GM18868 (cell line): ENCODE measurements at regions not wholly inside any gene's neighbourhood (a gene's known extent, or its start where the extent isn't known, plus 50 kb on each side); places are given as distances from the start of the nearest gene placed in this dataset.
"Not testable (repeated sequence)": the region's sequence is repeated elsewhere in the genome, so short reads cannot be mapped to it uniquely, and the experiment has no call there.

Experiments
- ATAC-seq: cut with Tn5 transposase; IDR thresholded peaks from one replicate; pipeline ENCODE4 v1.9.1; 2021; ENCODE audit warnings: mild to moderate bottlenecking, moderate library complexity; ENCODE audit not compliant: unreplicated experiment

DNA sequence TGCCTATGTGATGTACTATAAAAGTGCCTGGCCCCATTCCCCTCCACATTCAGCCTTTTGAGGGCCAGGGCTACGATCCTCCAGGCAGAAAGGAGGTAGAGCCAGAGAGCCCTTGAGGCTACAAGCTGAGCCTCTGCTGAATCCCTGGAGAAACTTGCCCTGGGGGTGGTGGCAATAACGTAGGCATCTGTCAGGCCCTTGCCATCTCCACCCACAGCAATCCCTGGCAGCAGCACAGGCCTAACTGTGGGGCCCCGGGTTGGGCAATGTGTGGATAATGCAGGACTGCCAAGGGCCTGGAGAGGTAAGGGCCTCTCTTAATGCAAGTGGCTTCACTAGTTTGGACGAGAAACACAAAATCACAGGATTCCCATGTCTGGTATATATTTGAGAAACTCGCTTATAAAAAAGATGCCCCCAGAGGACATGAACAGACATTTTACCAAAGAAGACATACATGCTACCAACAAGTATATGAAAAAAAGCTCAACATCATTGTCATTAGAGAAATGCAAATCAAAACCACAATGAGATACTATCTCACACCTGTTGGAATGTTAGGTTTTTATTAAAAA lies 99.0 kb downstream of the QRSL1 start:
- ATAC-seq = no peak

- no peak for ATAC-seq
These were observed 98.2 kb downstream of the QRSL1 start for GRCh38 chr6:106727480-106728149.

GRCh38 chr6:106724848-106725247 lies 95.5 kb downstream of the QRSL1 start:
- no peak for ATAC-seq

GRCh38 chr6:106724337-106724736 lies 95.0 kb downstream of the QRSL1 start:
- no peak for ATAC-seq

- ATAC-seq = not testable (repeated sequence)
These were observed 94.0 kb downstream of the QRSL1 start for GRCh38 chr6:106723419-106723818.

- not testable (repeated sequence) for ATAC-seq
These were observed 91.8 kb downstream of the QRSL1 start for GRCh38 chr6:106721189-106721588.
